ENCODE measurements at regions not wholly inside any gene's neighbourhood (a gene's known extent, or its start where the extent isn't known, plus 50 kb on each side); places are given as distances from the start of the nearest gene placed in this dataset.

- no peak for TF ChIP-seq CTCF (IDR thresholded peaks at IDR 0.05)
- TF ChIP-seq POLR2A (IDR thresholded peaks at IDR 0.05) = no peak
- no peak for TF ChIP-seq POLR2AphosphoS5 (IDR thresholded peaks at IDR 0.05)
These were observed 86.8 kb downstream of the MATN1 start for GRCh38 chr1:30636621-30637020.
